ENCODE measurements at regions not wholly inside any gene's neighbourhood (a gene's known extent, or its start where the extent isn't known, plus 50 kb on each side); places are given as distances from the start of the nearest gene placed in this dataset.

- Mint-ChIP-seq H3K9me3 (no peaks in the 10 kb centered on the region), H3K36me3 (ENCODE audit: low read depth) (no peaks in the 10 kb centered on the region; the same call in 2 of the 3 replicates), H3K4me1 (no peaks in the 10 kb centered on the region), H3K27me3 (ENCODE audit: insufficient read depth, low read depth, poor library complexity) (peaks cover 6% of the 10 kb centered on the region), H3K27ac (no peak overlapping the region), H3K4me3 (no peak overlapping the region)
- Histone ChIP-seq H3K4me3 (no peak overlapping the region), H3K9me2 (ENCODE audit: insufficient read depth) (no peaks in the 10 kb centered on the region), H3F3A (replicated peaks; ENCODE audit: low read depth) (no peaks in the 10 kb centered on the region), H3K27ac (ENCODE audit: low read depth) (no peak overlapping the region), H3K4me1 (ENCODE audit: insufficient read depth) (no peaks in the 10 kb centered on the region), H2AFZ (no peak overlapping the region), H3K4me2 (no peak overlapping the region), H3K79me2 (replicated peaks; ENCODE audit: insufficient read depth) (no peaks in the 10 kb centered on the region), H4K20me1 (replicated peaks; ENCODE audit: insufficient read depth) (no peaks in the 10 kb centered on the region), H3K36me3 (ENCODE audit: insufficient read depth) (no peaks in the 10 kb centered on the region), H3K27me3 (ENCODE audit: insufficient read depth) (no peaks in the 10 kb centered on the region)
- no peak for TF ChIP-seq STAT1 (IDR thresholded peaks at IDR 0.05; ENCODE audit: unreplicated experiment)
- no peak for TF ChIP-seq ZNF462 (CRISPR knock-in tag; IDR thresholded peaks at IDR 0.05)
- no peak for TF ChIP-seq POLR2AphosphoS5 (IDR thresholded peaks at IDR 0.05; ENCODE audit: low read depth)
- TF ChIP-seq, protein P1, sequence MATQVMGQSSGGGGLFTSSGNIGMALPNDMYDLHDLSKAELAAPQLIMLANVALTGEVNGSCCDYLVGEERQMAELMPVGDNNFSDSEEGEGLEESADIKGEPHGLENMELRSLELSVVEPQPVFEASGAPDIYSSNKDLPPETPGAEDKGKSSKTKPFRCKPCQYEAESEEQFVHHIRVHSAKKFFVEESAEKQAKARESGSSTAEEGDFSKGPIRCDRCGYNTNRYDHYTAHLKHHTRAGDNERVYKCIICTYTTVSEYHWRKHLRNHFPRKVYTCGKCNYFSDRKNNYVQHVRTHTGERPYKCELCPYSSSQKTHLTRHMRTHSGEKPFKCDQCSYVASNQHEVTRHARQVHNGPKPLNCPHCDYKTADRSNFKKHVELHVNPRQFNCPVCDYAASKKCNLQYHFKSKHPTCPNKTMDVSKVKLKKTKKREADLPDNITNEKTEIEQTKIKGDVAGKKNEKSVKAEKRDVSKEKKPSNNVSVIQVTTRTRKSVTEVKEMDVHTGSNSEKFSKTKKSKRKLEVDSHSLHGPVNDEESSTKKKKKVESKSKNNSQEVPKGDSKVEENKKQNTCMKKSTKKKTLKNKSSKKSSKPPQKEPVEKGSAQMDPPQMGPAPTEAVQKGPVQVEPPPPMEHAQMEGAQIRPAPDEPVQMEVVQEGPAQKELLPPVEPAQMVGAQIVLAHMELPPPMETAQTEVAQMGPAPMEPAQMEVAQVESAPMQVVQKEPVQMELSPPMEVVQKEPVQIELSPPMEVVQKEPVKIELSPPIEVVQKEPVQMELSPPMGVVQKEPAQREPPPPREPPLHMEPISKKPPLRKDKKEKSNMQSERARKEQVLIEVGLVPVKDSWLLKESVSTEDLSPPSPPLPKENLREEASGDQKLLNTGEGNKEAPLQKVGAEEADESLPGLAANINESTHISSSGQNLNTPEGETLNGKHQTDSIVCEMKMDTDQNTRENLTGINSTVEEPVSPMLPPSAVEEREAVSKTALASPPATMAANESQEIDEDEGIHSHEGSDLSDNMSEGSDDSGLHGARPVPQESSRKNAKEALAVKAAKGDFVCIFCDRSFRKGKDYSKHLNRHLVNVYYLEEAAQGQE (IDR thresholded peaks at IDR 0.05; ENCODE audit: unreplicated experiment) = no peak
- no peak for TF ChIP-seq EZH2phosphoT487 (IDR thresholded peaks at IDR 0.05; ENCODE audit: unreplicated experiment)
- no peak for TF ChIP-seq JUNB (IDR thresholded peaks at IDR 0.05; ENCODE audit: unreplicated experiment)
- TF ChIP-seq NANOG (IDR thresholded peaks at IDR 0.05; ENCODE audit: borderline replicate concordance) = no peak
- TF ChIP-seq, protein P2, sequence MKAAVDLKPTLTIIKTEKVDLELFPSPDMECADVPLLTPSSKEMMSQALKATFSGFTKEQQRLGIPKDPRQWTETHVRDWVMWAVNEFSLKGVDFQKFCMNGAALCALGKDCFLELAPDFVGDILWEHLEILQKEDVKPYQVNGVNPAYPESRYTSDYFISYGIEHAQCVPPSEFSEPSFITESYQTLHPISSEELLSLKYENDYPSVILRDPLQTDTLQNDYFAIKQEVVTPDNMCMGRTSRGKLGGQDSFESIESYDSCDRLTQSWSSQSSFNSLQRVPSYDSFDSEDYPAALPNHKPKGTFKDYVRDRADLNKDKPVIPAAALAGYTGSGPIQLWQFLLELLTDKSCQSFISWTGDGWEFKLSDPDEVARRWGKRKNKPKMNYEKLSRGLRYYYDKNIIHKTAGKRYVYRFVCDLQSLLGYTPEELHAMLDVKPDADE (IDR thresholded peaks at IDR 0.05) = no peak
- no peak for TF ChIP-seq EZH2 (IDR thresholded peaks at IDR 0.05; ENCODE audit: low read depth, unreplicated experiment)
- no peak for TF ChIP-seq CTCF (conservative IDR thresholded peaks at IDR 0.05; ENCODE audit: low read depth in 2 of 2)
- TF ChIP-seq CREB1 (CRISPR knock-in tag; IDR thresholded peaks at IDR 0.05; ENCODE audit: low read depth) = no peak
- no peak for TF ChIP-seq ZNF331 (CRISPR knock-in tag; IDR thresholded peaks at IDR 0.05; ENCODE audit: low read depth)
- no peak for TF ChIP-seq ZNF114 (CRISPR knock-in tag; IDR thresholded peaks at IDR 0.05)
- no peak for ATAC-seq
- no peak for DNase-seq (ENCODE audit: low spot score)
These were observed 122.8 kb upstream of the AGAP1 start for GRCh38 chr2:235371018-235371417.

Measured in GM23338 (cell line).